Esophagus (tissue), 2 donors: ENCODE measurements at regions not wholly inside any gene's neighbourhood (a gene's known extent, or its start where the extent isn't known, plus 50 kb on each side); places are given as distances from the start of the nearest gene placed in this dataset.
"Not testable (repeated sequence)": the region's sequence is repeated elsewhere in the genome, so short reads cannot be mapped to it uniquely, and the experiment has no call there.

Experiments
- H3K27ac ChIP-seq, 2 donors: one replicate each; pipeline ENCODE4 v1.5.1; 2013; ENCODE audit warnings: low read depth in 2 of 2, mild to moderate bottlenecking in 2 of 2, inconsistent platforms in 1 of 2, low read length in 1 of 2, moderate library complexity in 1 of 2
- H3K27me3 ChIP-seq, 2 donors: one replicate each; pipeline ENCODE4 v1.6.1; 2013; ENCODE audit warnings: low read length in 2 of 2, control low read depth in 1 of 2, mild to moderate bottlenecking in 1 of 2; ENCODE audit not compliant: insufficient read depth in 2 of 2, control insufficient read depth in 1 of 2
- H3K36me3 ChIP-seq, 2 donors: one replicate each; pipeline ENCODE4 v1.6.1; 2013; ENCODE audit warnings: low read length in 1 of 2; ENCODE audit not compliant: control insufficient read depth in 2 of 2, insufficient read depth in 2 of 2
- H3K4me1 ChIP-seq, 2 donors: one replicate each; pipeline ENCODE4 v1.6.1; 2013; ENCODE audit warnings: low read length in 1 of 2; ENCODE audit not compliant: control insufficient read depth in 2 of 2, insufficient read depth in 2 of 2
- H3K4me3 ChIP-seq, 2 donors: one replicate each; pipeline ENCODE4 v1.5.1; 2013; ENCODE audit warnings: low read length in 2 of 2, mild to moderate bottlenecking in 2 of 2, low read depth in 1 of 2, moderate library complexity in 1 of 2
- H3K9me3 ChIP-seq, 2 donors: one replicate each; pipeline ENCODE4 v1.6.1; 2013; ENCODE audit warnings: mild to moderate bottlenecking in 2 of 2, low read depth in 1 of 2, low read length in 1 of 2, moderate library complexity in 1 of 2; ENCODE audit not compliant: control insufficient read depth in 2 of 2, insufficient read depth in 1 of 2
- WGBS, 2 donors: extraction: QIAGEN DNeasy Blood & Tissue Kit; methylation state at CpG; one replicate each; pipeline ENCODE4 v1.1.7; 2013; 5-methylcytosine and 5-hydroxymethylcytosine counted together
- donor health status: healthy with polysubstance abuse.
- donor health status: Bipolar disorder and iron deficiency.

GRCh38 chr3:82620744-82621143 lies 859.3 kb upstream of the GBE1 start:
- not testable (repeated sequence) for H3K4me3 ChIP-seq, H3K36me3 ChIP-seq, H3K4me1 ChIP-seq, H3K27me3 ChIP-seq, H3K9me3 ChIP-seq, H3K27ac ChIP-seq
- 90 to 91% methylated on average over 3 of the region's 3 CpGs for WGBS, 2 donors

- Histone ChIP-seq H3K4me1 (no peaks in the 10 kb centered on the region), H3K27ac (no peak overlapping the region), H3K36me3 (no peaks in the 10 kb centered on the region), H3K27me3 (no peaks in the 10 kb centered on the region), H3K4me3 (no peak overlapping the region), H3K9me3 (no peaks in the 10 kb centered on the region)
These were observed 857.1 kb upstream of the GBE1 start for GRCh38 chr3:82618594-82618993.

- Histone ChIP-seq H3K27me3 (no peaks in the 10 kb centered on the region), H3K4me1 (no peaks in the 10 kb centered on the region), H3K27ac (no peak overlapping the region), H3K4me3 (no peak overlapping the region), H3K9me3 (no peaks in the 10 kb centered on the region), H3K36me3 (no peaks in the 10 kb centered on the region)
- 27 to 38% methylated on average over 1 of the region's 1 CpG for WGBS, 2 donors
These were observed 848.8 kb upstream of the GBE1 start for GRCh38 chr3:82610236-82610635.

GRCh38 chr3:82607391-82607790 lies 845.9 kb upstream of the GBE1 start:
- H3K9me3 ChIP-seq, result peaks cover 0 to 3% of the 10 kb centered on the region in 2 donors
- no peak overlapping the region for H3K4me3 ChIP-seq
- H3K27ac ChIP-seq, result no peak overlapping the region
- H3K27me3 ChIP-seq, result no peaks in the 10 kb centered on the region
- 65 to 78% methylated on average over 1 of the region's 1 CpG for WGBS, 2 donors
- H3K4me1 ChIP-seq, result no peaks in the 10 kb centered on the region
- no peaks in the 10 kb centered on the region for H3K36me3 ChIP-seq

GRCh38 chr3:82596805-82597204 lies 835.4 kb upstream of the GBE1 start:
- Histone ChIP-seq H3K9me3 (peaks cover 0 to 6% of the 10 kb centered on the region in 2 donors), H3K27me3 (no peaks in the 10 kb centered on the region), H3K27ac (no peak overlapping the region), H3K4me1 (no peaks in the 10 kb centered on the region), H3K36me3 (no peaks in the 10 kb centered on the region), H3K4me3 (no peak overlapping the region)
- WGBS, 2 donors, result 47 to 55% methylated on average over 1 of the region's 1 CpG

GRCh38 chr3:82595530-82595929 lies 834.1 kb upstream of the GBE1 start:
- Histone ChIP-seq H3K9me3 (peaks cover 0 to 6% of the 10 kb centered on the region in 2 donors), H3K36me3 (no peaks in the 10 kb centered on the region), H3K27me3 (no peaks in the 10 kb centered on the region), H3K4me3 (no peak overlapping the region), H3K27ac (no peak overlapping the region), H3K4me1 (no peaks in the 10 kb centered on the region)
- WGBS, 2 donors, result 86 to 91% methylated on average over 2 of the region's 2 CpGs

GRCh38 chr3:82587174-82587573 lies 825.7 kb upstream of the GBE1 start:
- no peaks in the 10 kb centered on the region for H3K4me1 ChIP-seq
- no peaks in the 10 kb centered on the region for H3K9me3 ChIP-seq
- H3K27ac ChIP-seq, result no peak overlapping the region
- no peaks in the 10 kb centered on the region for H3K27me3 ChIP-seq
- no peaks in the 10 kb centered on the region for H3K36me3 ChIP-seq
- no peak overlapping the region for H3K4me3 ChIP-seq

- Histone ChIP-seq H3K4me1 (no peaks in the 10 kb centered on the region), H3K27me3 (no peaks in the 10 kb centered on the region), H3K27ac (no peak overlapping the region), H3K4me3 (no peak overlapping the region), H3K9me3 (no peaks in the 10 kb centered on the region), H3K36me3 (no peaks in the 10 kb centered on the region)
- WGBS, 2 donors, result 58 to 59% methylated on average over 3 of the region's 3 CpGs
These were observed 825.0 kb upstream of the GBE1 start for GRCh38 chr3:82586414-82586813.

- not testable (repeated sequence) for H3K4me1 ChIP-seq, H3K27ac ChIP-seq, H3K27me3 ChIP-seq, H3K9me3 ChIP-seq, H3K36me3 ChIP-seq, H3K4me3 ChIP-seq
- 66 to 67% methylated on average over 5 of the region's 5 CpGs for WGBS, 2 donors
These were observed 824.6 kb upstream of the GBE1 start for GRCh38 chr3:82586002-82586401.

GRCh38 chr3:82585591-82585990 lies 824.1 kb upstream of the GBE1 start:
- H3K9me3 ChIP-seq, H3K27ac ChIP-seq, H3K27me3 ChIP-seq, H3K4me3 ChIP-seq, H3K36me3 ChIP-seq, H3K4me1 ChIP-seq: not testable (repeated sequence)
- 62 to 87% methylated on average over 1 to 2 of the region's 2 CpGs for WGBS, 2 donors
